Activated CD4-positive, alpha-beta T cell treated with anti-CD3 and anti-CD28 coated beads, Interleukin-2, amount 50 U/mL, for 1 hour (primary cell): ENCODE measurements at regions not wholly inside any gene's neighbourhood (a gene's known extent, or its start where the extent isn't known, plus 50 kb on each side); places are given as distances from the start of the nearest gene placed in this dataset.

Experiments used
- DNase-seq: peaks from one replicate; pipeline ENCODE4 v3.0.0-alpha.2; 2020

GRCh38 chr9:89774858-89775370, 170.1 kb downstream of the GADD45G start:
- DNase-seq = no peak

GRCh38 chr9:89775641-89776040, 170.8 kb downstream of the GADD45G start:
- DNase-seq = no peak

GRCh38 chr9:89776795-89777525, 172.1 kb downstream of the GADD45G start:
- DNase-seq = no peak

- no peak for DNase-seq
These were observed 172.7 kb downstream of the GADD45G start for GRCh38 chr9:89777544-89777943.

- no peak for DNase-seq
These were observed 173.6 kb downstream of the GADD45G start for GRCh38 chr9:89778100-89779090.

GRCh38 chr9:89779405-89780203, 174.8 kb downstream of the GADD45G start:
- DNase-seq = no peak

GRCh38 chr9:89780959-89781358, 176.1 kb downstream of the GADD45G start:
- no peak for DNase-seq

GRCh38 chr9:89781838-89782540, 177.2 kb downstream of the GADD45G start:
- DNase-seq = no peak

- DNase-seq = no peak
These were observed 181.8 kb downstream of the GADD45G start for GRCh38 chr9:89786655-89787054.

GRCh38 chr9:89787595-89787994, 182.8 kb downstream of the GADD45G start:
- no peak for DNase-seq

- DNase-seq = no peak
These were observed 183.6 kb downstream of the GADD45G start for GRCh38 chr9:89788434-89788833.

GRCh38 chr9:89789922-89790510, 185.2 kb downstream of the GADD45G start:
- no peak for DNase-seq

- no peak for DNase-seq
These were observed 185.8 kb downstream of the GADD45G start for GRCh38 chr9:89790542-89791109.

- no peak for DNase-seq
These were observed 186.9 kb downstream of the GADD45G start for GRCh38 chr9:89791754-89792153.

- DNase-seq = no peak
These were observed 187.6 kb downstream of the GADD45G start for GRCh38 chr9:89792189-89793123.

- DNase-seq = no peak
These were observed 188.3 kb downstream of the GADD45G start for GRCh38 chr9:89793124-89793495.

GRCh38 chr9:89793551-89793950, 188.7 kb downstream of the GADD45G start:
- DNase-seq = no peak

- no peak for DNase-seq
These were observed 190.1 kb downstream of the GADD45G start for GRCh38 chr9:89794918-89795317.

GRCh38 chr9:89795538-89796195, 190.9 kb downstream of the GADD45G start:
- DNase-seq = no peak

GRCh38 chr9:89796606-89797005, 191.8 kb downstream of the GADD45G start:
- DNase-seq = no peak
